HepG2 (cell line): ENCODE measurements at regions not wholly inside any gene's neighbourhood (a gene's known extent, or its start where the extent isn't known, plus 50 kb on each side); places are given as distances from the start of the nearest gene placed in this dataset.

ENCODE experiments used
- ATAC-seq: fragments of 200-7000 bp; cut with Tn5 transposase; 3 replicates; pipeline ENCODE4 v1.9.1; 2020; ENCODE audit warnings: mild to moderate bottlenecking, moderate library complexity
- BruUV-seq: library from RNA; stranded (reverse); fragments of 400-500 nt; replicated peaks from 2 replicates; lab custom pipeline; 2021; lab: Mats Ljungman, UMichigan
- CTCF ChIA-PET: fragments of 300-600 bp; formaldehyde crosslinking; extraction: SDS; loops from one replicate; lab custom pipeline; 2021; ENCODE audit warnings: low total read pairs, inconsistent platforms, low intra/inter-chr PET ratio; lab: Yijun Ruan, JAX
- POLR2A ChIA-PET: fragments of 350-600 bp; sonication (Branson Sonifier 250); formaldehyde crosslinking; loops from one replicate; lab custom pipeline; 2020; ENCODE audit warnings: antibody characterized with exemption, inconsistent platforms; lab: Yijun Ruan, JAX
- DNase-seq: peaks from one replicate; pipeline ENCODE4 v3.0.0-alpha.2; 2015; ENCODE audit warnings: low spot score
- FAIRE-seq: peaks from 3 replicates; lab custom pipeline; 2011; peaks lifted over from hg19 to GRCh38; lab: Jason Lieb, UNC
- H2AFZ ChIP-seq: one replicate; pipeline ENCODE4 v1.6.1; 2011; ENCODE audit warnings: low read length, inconsistent platforms
- H3K27ac ChIP-seq: fragments of 300-600 bp; 3 replicates; pipeline ENCODE4 v1.8.0; 2011; ENCODE audit warnings: mixed run types, mild to moderate bottlenecking, mixed read lengths, low read length, inconsistent platforms; ENCODE audit not compliant: insufficient read depth; ENCODE audit errors: extremely low read length
- H3K27me3 ChIP-seq, 2 experiments: fragments of 200-600 bp in 1 of 2; 2 replicates in 1 of 2; 3 replicates in 1 of 2; pipeline versions ENCODE4 v1.6.0 to v1.8.0; 2011; ENCODE audit warnings: low read length in 2 of 2, mild to moderate bottlenecking in 2 of 2, moderate library complexity in 2 of 2, inconsistent platforms in 1 of 2; ENCODE audit not compliant: insufficient read depth in 2 of 2, control insufficient read depth in 1 of 2
- H3K36me3 ChIP-seq, 2 experiments: fragments of 200-600 bp in 1 of 2; replicated peaks in 1 of 2; 2 replicates in 1 of 2; 3 replicates in 1 of 2; pipeline versions ENCODE4 v1.5.1 to v1.8.0; 2011; ENCODE audit warnings: low read length in 2 of 2, inconsistent platforms in 1 of 2; ENCODE audit not compliant: insufficient read depth in 2 of 2, control insufficient read depth in 1 of 2
- H3K4me1 ChIP-seq: 2 replicates; pipeline ENCODE4 v1.5.1; 2012; ENCODE audit warnings: low read length, inconsistent platforms; ENCODE audit not compliant: insufficient read depth
- H3K4me2 ChIP-seq: 2 replicates; pipeline ENCODE4 v1.6.0; 2011; ENCODE audit warnings: low read depth, low read length, inconsistent platforms
- H3K4me3 ChIP-seq, 3 experiments: fragments of 200-600 bp in 1 of 3; sonication (generic), shearing (Covaris generic) in 1 of 3; replicated peaks in 1 of 3; 2 replicates each; pipeline ENCODE4 v1.5.1; 2011 to 2016; ENCODE audit warnings: low read length in 3 of 3, inconsistent platforms in 2 of 3, low read depth in 2 of 3, mild to moderate bottlenecking in 2 of 3, control low read depth in 1 of 3, mixed read lengths in 1 of 3; ENCODE audit not compliant: insufficient read depth in 1 of 3
- H3K79me2 ChIP-seq: one replicate; pipeline ENCODE4 v1.6.1; 2011; ENCODE audit warnings: low read length, inconsistent platforms; ENCODE audit not compliant: insufficient read depth
- H3K9ac ChIP-seq: 2 replicates; pipeline ENCODE4 v1.6.0; 2011; ENCODE audit warnings: mild to moderate bottlenecking, low read depth, low read length, inconsistent platforms; ENCODE audit not compliant: insufficient read depth
- H3K9me3 ChIP-seq: 2 replicates; pipeline ENCODE4 v1.5.1; 2012; ENCODE audit warnings: mild to moderate bottlenecking, low read length
- H4K20me1 ChIP-seq: 2 replicates; pipeline ENCODE4 v1.6.0; 2011; ENCODE audit warnings: inconsistent platforms, mild to moderate bottlenecking, low read length, moderate library complexity; ENCODE audit not compliant: insufficient read depth
- CEBPB ChIP-seq: IDR thresholded peaks from 2 replicates; pipeline ENCODE4 v1.6.1; 2011; ENCODE audit warnings: low read depth, low read length, improper control_type of control experiment, borderline replicate concordance
- CEBPG ChIP-seq: IDR thresholded peaks from 2 replicates; pipeline ENCODE4 v1.6.1; 2016
- CTCF ChIP-seq: sonication (generic); formaldehyde crosslinking; IDR thresholded peaks from 2 replicates; pipeline ENCODE4 v1.5.0; 2020; ENCODE audit warnings: mild to moderate bottlenecking, missing genetic modification reagents, moderate library complexity
- EHMT2 ChIP-seq: fragments of 200-600 bp; sonication (generic); IDR thresholded peaks from 2 replicates; pipeline ENCODE4 v1.7.0; 2017; ENCODE audit warnings: antibody characterized with exemption, low read depth, low read length, borderline replicate concordance
- ELF3 ChIP-seq: IDR thresholded peaks from 2 replicates; pipeline ENCODE4 v1.6.1; 2016; ENCODE audit warnings: missing genetic modification reagents, missing compliant biosample characterization
- GMEB2 ChIP-seq: IDR thresholded peaks from 2 replicates; pipeline ENCODE4 v1.6.1; 2016; ENCODE audit warnings: missing biosample characterization, missing genetic modification reagents, low read depth
- MAX ChIP-seq: IDR thresholded peaks from 2 replicates; pipeline ENCODE4 v1.6.1; 2012; ENCODE audit warnings: inconsistent platforms
- MIER2 ChIP-seq: IDR thresholded peaks from 2 replicates; pipeline ENCODE4 v1.6.1; 2016; ENCODE audit warnings: missing biosample characterization, missing genetic modification reagents
- MTF1 ChIP-seq: sonication (generic); formaldehyde crosslinking; IDR thresholded peaks from 2 replicates; pipeline ENCODE4 v1.5.0; 2020; ENCODE audit warnings: missing genetic modification reagents
- NR2C2 ChIP-seq: sonication (generic); formaldehyde crosslinking; IDR thresholded peaks from 2 replicates; pipeline ENCODE4 v1.4.0; 2020; ENCODE audit warnings: missing genetic modification reagents, mild to moderate bottlenecking, moderate library complexity, borderline replicate concordance
- RARA ChIP-seq: IDR thresholded peaks from 2 replicates; pipeline ENCODE4 v1.6.1; 2016; ENCODE audit warnings: missing genetic modification reagents, missing compliant biosample characterization
- TBX2 ChIP-seq: sonication (generic); formaldehyde crosslinking; IDR thresholded peaks from 2 replicates; pipeline ENCODE4 v1.5.0; 2020; ENCODE audit warnings: missing genetic modification reagents, mild to moderate bottlenecking, borderline replicate concordance
- ZNF775 ChIP-seq: sonication (generic); formaldehyde crosslinking; IDR thresholded peaks from 2 replicates; pipeline ENCODE4 v1.4.0; 2020; ENCODE audit warnings: missing genetic modification reagents, mild to moderate bottlenecking, moderate library complexity, borderline replicate concordance
- ZNF776 ChIP-seq: sonication (generic); formaldehyde crosslinking; IDR thresholded peaks from 2 replicates; pipeline ENCODE4 v1.4.0; 2020; ENCODE audit warnings: mild to moderate bottlenecking, missing genetic modification reagents
- ZSCAN22 ChIP-seq: sonication (generic); formaldehyde crosslinking; IDR thresholded peaks from 2 replicates; pipeline ENCODE4 v1.4.0; 2020; ENCODE audit warnings: mild to moderate bottlenecking, missing genetic modification reagents
- WGBS: methylation state at CpG from one replicate; pipeline ENCODE4 v1.1.6; 2017; ENCODE audit warnings: low lambda C conversion rate; 5-methylcytosine and 5-hydroxymethylcytosine counted together
- in situ Hi-C: cut with HindIII; loops from 2 replicates; pipeline ENCODE4 v1.10.0; 2017; ENCODE audit warnings: low pct_unique_long_range_greater_than_20kb; ENCODE audit not compliant: extremely low pct_ligation_motif_present
- intact Hi-C: fragments of 100-400 bp; cut with micrococcal nuclease; formaldehyde crosslinking; loops from one replicate; pipeline ENCODE4 v1.10.0; 2022; ENCODE audit not compliant: unreplicated experiment
- TF ChIP-seq, protein P1 (sequence below): sonication (generic); formaldehyde crosslinking; IDR thresholded peaks from 2 replicates; pipeline ENCODE4 v1.5.0; 2020; ENCODE audit warnings: missing genetic modification reagents, mild to moderate bottlenecking, borderline replicate concordance
- TF ChIP-seq, protein P2 (sequence below): sonication (generic); formaldehyde crosslinking; IDR thresholded peaks from 2 replicates; pipeline ENCODE4 v1.4.0; 2020; ENCODE audit warnings: missing genetic modification reagents

- no peak overlapping the region for H3K4me2 ChIP-seq
- no TSS peak for BruUV-seq
- intact Hi-C loops, result no loop called here
- 12% methylated on average over 5 of the region's 5 CpGs for WGBS
- H3K27me3 ChIP-seq, result peaks cover 7 to 44% of the 10 kb centered on the region in 2 experiments; a peak in 3 of 5 replicates
- CTCF ChIA-PET, result no interaction called here
- no peaks in the 10 kb centered on the region for H3K36me3 ChIP-seq
- ATAC-seq (peak; percentile 95), DNase-seq (peak; percentile 35), FAIRE-seq (peak; percentile 90)
- no peaks in the 10 kb centered on the region for H3K9me3 ChIP-seq
- no peaks in the 10 kb centered on the region for H3K79me2 ChIP-seq
- H3K4me3 ChIP-seq, result no peak overlapping the region
- POLR2A ChIA-PET, result no interaction called here
- in situ Hi-C loops, result no loop called here
- H3K9ac ChIP-seq, result no peak overlapping the region
- H3K27ac ChIP-seq, result no peak overlapping the region
- H2AFZ ChIP-seq, result no peak overlapping the region
- no peaks in the 10 kb centered on the region for H3K4me1 ChIP-seq
- H4K20me1 ChIP-seq, result no peaks in the 10 kb centered on the region
- TF ChIP-seq NR2C2 (CRISPR knock-in tag) (no peak), EHMT2 (no peak), ZNF776 (CRISPR knock-in tag) (no peak), MTF1 (CRISPR knock-in tag) (no peak), CEBPB (peak; percentile 70), CTCF (CRISPR knock-in tag) (peak; percentile 32), TBX2 (CRISPR knock-in tag) (no peak), ZNF775 (CRISPR knock-in tag) (no peak), RARA (CRISPR knock-in tag) (no peak), MAX (0 out of 2 replicates have a peak, but pooled peaks have one; percentile 28), MIER2 (CRISPR knock-in tag) (no peak), ELF3 (CRISPR knock-in tag) (no peak), CEBPG (CRISPR knock-in tag) (peak; percentile 57; the same call in 1 of the 2 replicates), ZSCAN22 (CRISPR knock-in tag) (no peak), GMEB2 (CRISPR knock-in tag) (no peak)
- TF ChIP-seq, protein P1, sequence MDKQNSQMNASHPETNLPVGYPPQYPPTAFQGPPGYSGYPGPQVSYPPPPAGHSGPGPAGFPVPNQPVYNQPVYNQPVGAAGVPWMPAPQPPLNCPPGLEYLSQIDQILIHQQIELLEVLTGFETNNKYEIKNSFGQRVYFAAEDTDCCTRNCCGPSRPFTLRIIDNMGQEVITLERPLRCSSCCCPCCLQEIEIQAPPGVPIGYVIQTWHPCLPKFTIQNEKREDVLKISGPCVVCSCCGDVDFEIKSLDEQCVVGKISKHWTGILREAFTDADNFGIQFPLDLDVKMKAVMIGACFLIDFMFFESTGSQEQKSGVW (CRISPR knock-in tag), result no peak
- TF ChIP-seq, protein P2, sequence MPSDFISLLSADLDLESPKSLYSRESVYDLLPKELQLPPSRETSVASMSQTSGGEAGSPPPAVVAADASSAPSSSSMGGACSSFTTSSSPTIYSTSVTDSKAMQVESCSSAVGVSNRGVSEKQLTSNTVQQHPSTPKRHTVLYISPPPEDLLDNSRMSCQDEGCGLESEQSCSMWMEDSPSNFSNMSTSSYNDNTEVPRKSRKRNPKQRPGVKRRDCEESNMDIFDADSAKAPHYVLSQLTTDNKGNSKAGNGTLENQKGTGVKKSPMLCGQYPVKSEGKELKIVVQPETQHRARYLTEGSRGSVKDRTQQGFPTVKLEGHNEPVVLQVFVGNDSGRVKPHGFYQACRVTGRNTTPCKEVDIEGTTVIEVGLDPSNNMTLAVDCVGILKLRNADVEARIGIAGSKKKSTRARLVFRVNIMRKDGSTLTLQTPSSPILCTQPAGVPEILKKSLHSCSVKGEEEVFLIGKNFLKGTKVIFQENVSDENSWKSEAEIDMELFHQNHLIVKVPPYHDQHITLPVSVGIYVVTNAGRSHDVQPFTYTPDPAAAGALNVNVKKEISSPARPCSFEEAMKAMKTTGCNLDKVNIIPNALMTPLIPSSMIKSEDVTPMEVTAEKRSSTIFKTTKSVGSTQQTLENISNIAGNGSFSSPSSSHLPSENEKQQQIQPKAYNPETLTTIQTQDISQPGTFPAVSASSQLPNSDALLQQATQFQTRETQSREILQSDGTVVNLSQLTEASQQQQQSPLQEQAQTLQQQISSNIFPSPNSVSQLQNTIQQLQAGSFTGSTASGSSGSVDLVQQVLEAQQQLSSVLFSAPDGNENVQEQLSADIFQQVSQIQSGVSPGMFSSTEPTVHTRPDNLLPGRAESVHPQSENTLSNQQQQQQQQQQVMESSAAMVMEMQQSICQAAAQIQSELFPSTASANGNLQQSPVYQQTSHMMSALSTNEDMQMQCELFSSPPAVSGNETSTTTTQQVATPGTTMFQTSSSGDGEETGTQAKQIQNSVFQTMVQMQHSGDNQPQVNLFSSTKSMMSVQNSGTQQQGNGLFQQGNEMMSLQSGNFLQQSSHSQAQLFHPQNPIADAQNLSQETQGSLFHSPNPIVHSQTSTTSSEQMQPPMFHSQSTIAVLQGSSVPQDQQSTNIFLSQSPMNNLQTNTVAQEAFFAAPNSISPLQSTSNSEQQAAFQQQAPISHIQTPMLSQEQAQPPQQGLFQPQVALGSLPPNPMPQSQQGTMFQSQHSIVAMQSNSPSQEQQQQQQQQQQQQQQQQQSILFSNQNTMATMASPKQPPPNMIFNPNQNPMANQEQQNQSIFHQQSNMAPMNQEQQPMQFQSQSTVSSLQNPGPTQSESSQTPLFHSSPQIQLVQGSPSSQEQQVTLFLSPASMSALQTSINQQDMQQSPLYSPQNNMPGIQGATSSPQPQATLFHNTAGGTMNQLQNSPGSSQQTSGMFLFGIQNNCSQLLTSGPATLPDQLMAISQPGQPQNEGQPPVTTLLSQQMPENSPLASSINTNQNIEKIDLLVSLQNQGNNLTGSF (CRISPR knock-in tag), result no peak
Observed at GRCh38 chr2:121888189-121888557, 132.7 kb downstream of the TSN start.
